ENCODE measurements at regions not wholly inside any gene's neighbourhood (a gene's known extent, or its start where the extent isn't known, plus 50 kb on each side); places are given as distances from the start of the nearest gene placed in this dataset.
A peak's percentile ranks its signal among the peaks of the same experiment; 100 is the strongest.
"Not testable (repeated sequence)": the region's sequence is repeated elsewhere in the genome, so short reads cannot be mapped to it uniquely, and the experiment has no call there.

DNA sequence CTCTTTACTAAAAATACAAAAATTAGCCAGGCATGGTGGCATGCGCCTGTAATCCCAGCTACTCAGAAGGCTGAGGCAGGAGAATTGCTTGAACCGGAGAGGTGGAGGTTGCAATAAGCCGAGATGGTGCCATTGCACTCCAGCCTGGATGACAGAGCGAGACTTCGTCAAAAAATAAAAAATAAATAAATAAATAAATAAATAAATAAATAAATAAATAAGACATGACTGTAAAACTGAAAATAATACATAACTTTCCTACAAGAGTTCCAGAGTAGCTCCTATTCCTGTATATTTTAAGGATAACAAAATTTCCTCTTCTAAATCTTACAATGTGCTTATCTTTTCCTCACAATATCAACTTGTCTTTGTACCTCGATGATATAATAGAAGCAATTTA, 549.4 kb downstream of the TRAM1L1 start:
- DNase-seq = not testable (repeated sequence)

DNA sequence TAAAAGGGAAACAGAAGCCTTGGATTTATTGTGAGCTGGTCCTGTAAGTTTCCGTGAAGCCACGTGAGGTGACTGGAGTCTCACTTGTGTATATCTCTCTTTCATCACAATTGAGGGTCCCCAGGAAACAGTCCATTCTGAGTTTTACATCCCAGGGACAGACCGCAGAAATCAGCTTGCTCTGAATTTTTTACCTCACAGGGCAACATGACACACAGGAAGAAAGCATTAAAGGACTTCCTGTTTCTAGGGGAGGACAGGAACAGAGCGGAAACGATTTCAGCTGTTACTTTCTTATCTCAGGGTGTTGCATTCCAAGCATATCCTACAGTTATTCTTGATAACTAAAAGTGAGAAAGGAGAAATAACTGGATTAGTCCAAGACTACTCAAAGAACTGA, 553.5 kb downstream of the TRAM1L1 start:
- DNase-seq = no peak

DNA sequence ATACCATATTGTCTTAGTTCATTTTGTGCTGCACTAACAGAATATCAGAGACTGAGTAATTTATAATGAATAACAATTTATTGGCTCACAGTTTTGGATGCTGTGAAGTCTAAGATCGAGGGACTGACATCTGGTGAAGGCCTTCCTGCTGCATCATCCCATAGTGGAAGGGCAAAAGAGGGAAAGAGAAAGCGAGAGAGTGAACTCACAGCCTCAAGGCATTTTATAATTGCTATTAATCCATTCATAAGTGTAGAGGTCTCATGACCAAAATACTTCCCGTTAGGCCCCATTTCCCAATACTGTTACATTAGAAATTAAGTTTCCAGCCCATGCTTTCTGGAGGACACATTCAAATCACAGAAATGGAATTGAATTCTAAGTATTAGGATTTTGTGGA, 554.4 kb downstream of the TRAM1L1 start:
- DNase-seq = no peak

DNA sequence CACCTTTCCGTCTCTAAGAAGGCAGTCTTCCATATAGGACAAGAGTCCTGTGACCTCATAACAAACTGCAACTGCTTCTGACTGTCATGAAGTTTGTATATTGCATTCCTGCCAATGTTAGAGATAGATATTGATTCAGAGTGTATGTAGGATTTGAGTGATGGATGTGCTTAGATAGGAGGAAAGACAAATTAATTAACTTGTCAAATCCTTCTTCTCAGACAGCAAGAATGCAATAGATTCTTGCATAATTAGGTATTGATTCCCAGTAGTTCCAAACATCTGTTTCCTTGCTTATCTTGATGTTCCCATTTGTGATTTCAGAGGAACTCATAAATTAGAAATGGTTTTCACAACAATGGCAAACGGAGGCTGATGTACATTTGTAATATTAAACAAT, 555.3 kb downstream of the TRAM1L1 start:
- DNase-seq = no peak

DNA sequence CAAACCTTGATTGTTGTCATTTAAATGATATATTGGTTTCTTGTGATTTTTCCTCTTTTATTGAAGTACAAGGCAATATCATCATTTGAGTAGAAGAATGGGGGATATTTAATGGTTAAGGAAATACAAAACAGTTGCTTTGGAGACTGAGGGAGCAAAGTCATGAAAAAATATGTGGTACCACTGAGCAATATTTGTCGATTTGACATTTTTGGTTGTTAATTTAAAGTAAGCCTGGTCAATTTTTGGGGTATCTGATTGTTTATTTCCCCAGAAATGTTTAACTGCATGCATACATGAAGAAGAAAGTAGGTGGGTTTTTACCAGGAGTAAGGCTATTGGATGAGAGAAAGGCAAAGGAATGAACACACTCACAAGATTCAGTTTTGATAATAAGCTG, 556.2 kb downstream of the TRAM1L1 start:
- no peak for DNase-seq

DNA sequence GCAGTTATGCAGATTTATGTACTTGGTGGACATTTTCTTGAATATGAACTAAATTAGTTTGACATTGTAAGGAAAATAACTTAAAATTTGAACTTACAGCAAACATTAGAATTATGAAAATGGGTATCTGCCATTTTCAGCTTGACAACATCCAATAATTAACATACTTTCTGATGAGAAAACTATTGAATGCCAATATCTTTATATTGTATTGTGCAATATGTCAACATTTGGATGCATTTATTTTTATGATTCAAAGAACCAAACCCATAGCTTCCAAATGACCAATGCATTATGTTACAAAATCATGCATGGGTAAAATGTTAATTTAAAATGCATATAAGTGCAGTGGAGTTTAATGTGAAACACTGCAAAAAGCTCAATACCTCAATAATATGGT, 562.5 kb downstream of the TRAM1L1 start:
- no peak for DNase-seq

DNA sequence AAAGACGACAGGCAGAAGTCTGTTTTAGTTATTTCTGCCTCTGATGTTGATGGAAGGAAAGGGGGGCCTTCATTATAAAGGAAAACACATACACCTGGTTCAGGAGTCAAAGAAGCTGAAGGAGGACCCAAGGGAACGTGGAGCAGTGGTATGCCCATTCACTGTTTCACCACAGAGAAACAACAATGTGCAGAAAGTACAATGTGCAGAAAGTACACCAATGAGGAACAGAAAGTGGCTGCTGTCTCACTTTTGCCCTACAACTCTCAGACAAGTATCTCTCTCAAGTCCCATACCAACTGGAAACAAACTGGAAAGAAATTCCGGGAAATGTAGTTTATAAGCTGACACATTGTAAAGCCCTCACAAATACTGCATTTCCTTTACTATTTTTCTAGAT, 564.5 kb downstream of the TRAM1L1 start:
- no peak for DNase-seq

DNA sequence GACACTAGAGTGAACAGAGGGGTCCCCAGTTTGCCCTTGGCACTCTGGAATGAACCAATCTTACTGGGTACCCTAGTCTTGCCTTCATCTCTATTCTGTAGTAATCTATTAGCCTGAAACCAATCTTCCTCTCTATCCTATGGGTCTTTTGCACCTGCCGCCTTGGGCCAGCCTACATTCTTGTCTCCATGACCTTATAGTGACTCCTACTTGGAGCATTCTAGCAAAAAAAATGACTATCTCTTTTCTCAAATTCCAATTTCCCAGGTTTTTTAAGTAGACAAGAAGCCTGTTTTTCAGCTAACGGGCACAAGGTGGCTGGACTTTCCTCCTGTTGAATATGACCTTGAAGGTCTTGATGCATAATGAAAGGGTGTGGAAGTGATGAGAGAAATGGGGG, 568.7 kb downstream of the TRAM1L1 start:
- DNase-seq = no peak

DNA sequence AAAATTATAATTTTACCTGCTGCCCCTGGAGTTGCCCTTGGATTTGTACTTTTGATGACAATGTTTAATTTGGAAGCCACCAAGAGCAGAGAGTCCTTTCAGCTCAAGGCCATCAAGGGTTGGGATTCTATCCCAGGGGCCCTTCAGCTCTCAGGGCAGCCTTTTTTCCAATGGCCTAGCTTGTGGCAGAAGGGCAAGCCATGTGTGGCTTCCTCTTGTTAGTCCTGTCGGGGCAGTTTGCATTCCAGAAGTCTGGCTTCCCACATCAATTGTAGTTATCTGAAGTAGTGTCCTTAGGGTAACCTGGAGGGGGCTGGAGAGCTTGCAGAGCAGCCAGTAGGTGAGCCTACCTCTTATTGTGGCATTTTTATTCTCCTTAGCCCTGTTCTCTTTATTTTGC, 569.4 kb downstream of the TRAM1L1 start:
- no peak for DNase-seq

DNA sequence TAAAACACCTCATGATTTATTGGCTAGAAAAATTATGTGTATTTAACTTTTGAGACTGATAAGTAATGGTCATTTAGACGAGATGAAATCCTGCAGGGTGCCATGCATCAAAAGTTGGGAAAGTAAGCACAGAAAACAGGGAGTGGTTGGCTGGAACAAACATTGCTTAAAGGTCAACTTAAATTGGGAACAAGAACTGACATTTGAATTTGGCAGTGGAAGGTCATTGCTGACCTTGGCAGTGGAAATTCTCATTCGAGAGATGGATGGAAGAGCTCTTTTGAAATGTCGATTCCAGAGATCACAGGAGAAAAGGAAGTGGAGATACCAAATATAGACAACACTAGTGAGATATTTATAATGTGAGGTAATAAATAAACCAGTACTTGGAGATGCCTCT, 572.8 kb downstream of the TRAM1L1 start:
- DNase-seq = no peak

DNA sequence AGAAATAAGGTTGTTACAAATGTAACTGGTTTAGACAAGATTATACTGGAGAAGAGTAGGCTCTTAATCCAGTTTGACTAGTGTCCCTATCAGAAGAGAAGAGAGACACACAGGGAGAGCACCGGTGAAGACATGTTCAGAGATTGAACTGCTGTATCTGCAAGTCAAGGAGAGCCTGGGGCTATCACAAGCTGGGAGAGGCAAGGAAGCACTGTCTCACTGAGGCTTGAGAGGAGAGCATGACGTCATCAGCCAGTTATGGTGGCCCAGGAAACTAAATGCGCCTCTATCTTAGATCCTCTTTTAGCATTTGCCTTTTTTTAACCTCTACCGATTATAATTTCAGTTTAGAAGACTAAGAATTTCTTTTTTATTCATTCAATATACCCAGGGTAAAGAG, 583.4 kb downstream of the TRAM1L1 start:
- no peak for DNase-seq

DNA sequence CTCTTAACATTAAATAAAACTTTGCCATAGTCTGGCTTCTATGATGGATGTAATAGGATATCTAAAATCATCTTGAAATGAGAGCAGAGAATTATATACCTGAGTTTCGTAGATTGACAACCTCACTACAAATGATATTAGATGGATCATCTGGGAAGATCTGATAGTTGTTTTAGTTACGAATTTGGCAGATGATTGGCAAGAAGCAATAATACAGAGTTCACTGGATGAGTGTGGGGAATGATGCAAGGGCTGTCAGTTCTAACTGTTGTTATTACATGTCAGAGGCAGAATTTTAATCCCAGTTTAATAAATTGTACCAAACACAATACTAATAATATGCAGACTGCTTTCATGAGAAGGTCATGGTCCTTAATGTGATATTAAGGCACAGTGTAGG, 585.2 kb downstream of the TRAM1L1 start:
- no peak for DNase-seq

DNA sequence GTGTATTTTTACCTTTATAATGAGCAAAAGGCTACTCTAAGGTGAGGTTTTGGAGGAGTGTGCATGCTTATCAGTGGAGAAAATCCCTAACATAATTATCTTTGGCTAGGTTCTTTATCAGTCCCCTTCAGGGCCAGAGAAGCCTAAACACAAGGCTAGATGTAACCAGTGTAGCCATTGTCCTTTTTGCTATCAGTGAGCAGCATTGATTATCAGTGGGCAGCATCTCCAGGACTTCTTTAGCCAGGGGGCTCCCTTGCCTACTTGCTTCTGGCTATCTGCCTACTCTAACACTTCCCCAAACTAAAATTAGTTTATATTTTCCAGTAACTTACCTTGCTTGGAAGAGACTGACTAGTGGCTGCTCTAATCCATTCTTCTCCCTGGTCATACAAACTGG, 595.6 kb downstream of the TRAM1L1 start:
- DNase-seq = no peak

DNA sequence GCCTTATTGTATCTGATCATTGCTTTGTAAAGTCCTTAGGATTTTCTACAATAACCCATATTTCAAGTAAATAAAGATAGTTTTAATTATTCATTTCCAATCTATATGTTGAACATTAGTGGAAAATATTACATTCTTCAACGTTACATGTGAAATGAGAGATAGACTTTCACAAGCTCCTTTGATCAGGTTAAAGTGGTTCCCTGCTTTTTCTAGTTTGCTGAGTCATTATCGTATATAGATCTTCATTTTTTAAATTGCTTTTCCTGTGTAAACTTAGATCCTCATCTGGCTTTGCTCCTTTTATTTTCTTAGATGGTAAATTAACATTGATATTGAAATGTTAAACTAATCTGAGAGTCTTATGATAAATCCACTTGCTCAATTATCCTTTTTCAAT, 599.0 kb downstream of the TRAM1L1 start:
- no peak for DNase-seq

DNA sequence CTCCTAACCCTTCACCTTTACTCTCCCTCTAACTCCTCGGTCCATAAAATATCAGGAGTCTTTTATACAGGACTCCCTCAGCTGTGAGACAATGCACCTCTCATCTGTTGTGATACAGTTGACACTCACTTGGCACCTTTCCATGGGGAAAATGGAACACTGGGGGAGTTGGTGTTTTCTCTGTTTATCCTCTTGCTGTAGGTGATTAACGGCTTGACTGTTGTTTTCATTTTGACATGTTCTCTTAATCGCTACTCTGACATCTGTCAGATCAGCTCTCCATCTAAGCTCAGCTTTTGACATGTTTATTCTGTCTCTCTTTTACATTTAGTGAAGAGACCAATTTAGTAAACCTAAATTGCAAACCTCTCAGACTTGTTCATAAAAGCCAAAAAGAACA, 604.8 kb downstream of the TRAM1L1 start:
- DNase-seq = peak; percentile 76

DNA sequence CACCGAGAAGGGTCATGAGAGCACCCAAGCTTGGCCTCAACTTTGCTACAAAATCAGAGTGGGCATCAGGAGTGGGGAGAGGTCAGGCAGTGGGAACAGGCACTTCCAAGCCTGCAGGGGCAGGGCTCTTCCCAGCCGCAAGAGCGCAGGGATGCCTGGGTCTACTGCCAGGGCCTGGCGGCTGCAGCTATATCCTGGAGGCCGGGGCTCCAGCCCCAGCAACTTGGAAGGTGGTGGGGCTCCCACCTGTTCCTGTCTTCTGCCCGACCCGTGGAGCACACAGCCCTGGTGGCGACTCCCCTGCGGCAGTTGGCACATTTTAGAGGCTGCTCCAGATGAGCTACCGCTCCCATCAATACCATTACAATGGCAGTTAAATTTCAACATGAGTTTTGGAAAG, 607.0 kb downstream of the TRAM1L1 start:
- DNase-seq = no peak

DNA sequence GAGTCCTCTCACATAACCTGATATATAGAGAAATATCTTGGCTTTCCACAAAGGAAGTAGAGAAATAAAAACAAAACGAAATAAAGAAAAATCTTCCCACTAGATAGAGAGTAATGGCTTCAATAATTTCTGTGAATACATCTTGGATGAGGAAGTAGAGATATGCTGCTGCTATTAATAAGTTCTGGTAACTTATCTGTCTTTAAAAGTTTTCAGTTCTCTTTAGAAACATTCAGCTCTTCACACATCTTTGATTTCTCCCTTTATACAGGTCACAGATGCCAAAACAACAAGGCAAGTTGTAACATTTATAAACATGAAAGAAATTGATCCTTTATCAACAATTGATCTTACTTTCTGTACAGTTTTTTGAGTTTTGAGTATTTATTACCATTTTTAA, 615.8 kb downstream of the TRAM1L1 start:
- no peak for DNase-seq

DNA sequence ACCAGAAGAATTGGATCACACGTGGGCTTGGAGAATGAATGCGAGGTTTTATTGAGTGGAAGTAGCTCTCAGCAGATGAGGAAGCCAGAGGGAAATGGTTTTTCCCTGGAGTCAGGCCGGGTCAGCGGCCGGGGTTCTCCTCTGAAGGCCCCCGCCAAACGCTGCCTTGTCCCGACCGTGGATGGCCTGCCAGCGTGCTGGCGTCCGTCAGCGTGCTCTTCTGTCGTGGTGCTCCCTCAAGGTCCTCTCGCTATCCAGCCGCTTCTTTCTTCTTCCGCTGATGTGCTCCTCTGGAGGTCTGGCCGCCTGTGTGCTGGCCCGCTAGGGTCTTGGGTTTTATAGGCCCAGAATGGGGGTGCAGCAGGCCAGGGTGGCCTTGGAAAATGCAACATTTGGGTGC, 632.2 kb downstream of the TRAM1L1 start:
- DNase-seq = no peak

DNA sequence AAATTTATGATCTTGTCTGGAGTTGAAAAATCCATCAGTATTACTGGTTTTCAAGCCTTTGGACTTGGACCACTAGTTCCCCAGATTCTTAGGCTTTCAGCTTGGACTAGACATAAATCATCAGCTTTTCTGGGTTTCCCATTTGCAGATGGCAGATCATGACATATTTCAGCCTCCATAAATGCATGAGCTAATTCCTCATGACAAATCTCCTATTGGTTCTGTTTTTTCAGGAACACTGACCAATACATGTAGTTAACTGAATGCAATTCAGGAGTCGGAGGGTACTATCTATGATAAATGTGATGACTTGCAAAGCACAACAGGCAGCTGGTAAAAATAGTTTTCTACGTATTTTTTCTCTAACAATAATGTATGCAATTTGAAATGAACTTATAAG, 635.6 kb downstream of the TRAM1L1 start:
- DNase-seq = no peak

DNA sequence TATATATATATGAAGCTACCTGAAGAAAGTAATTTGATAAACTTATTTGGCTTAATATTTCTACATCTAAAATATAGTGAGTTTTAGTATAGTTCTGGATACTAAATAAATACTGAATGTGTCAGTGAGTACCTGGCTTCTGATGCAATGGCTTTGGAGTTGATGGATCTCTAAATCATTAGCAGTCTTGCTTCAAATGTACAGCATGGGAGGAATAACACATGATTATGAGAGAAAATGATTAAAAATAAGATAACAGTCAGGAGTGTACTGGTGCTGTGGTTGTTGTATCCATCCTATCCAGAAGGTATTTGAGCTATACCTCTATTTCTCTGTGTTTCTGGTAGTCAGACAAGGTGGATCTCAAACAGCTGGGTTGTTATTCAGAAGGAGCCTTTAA, 641.3 kb downstream of the TRAM1L1 start:
- no peak for DNase-seq

DNA sequence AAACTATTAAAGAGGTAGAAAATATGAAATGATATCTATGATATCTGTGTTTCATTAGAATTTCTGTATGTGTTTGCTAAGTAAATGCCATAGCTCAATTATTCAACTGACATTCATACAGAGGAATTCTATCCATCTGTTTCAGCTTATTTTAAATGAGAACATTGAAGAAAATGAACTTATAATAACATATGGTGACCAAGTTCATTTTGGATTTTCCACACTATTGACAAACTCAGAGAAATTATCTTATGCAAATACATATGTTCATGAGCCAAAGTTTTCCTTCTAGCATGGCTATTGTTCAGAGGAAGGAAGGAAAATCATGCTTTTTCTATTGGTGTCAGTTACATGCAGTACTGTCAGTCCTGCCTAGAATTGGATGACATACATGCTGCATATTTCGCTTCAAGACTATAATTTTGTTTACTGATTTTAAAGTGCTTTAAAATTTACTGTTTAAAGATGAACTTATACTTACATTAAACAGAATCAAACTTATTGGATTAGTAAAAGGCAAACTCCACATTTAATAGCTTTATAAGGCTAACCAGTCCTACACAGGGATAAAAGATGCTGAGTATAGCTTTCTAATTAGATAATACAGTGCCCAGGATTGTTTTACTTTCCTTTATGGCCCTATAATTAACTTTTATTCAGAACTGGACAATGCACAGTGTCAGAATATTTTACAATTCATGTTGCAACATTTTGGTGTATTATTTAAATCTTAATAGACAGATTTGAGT, 646.2 kb downstream of the TRAM1L1 start:
- no peak for DNase-seq

DNA sequence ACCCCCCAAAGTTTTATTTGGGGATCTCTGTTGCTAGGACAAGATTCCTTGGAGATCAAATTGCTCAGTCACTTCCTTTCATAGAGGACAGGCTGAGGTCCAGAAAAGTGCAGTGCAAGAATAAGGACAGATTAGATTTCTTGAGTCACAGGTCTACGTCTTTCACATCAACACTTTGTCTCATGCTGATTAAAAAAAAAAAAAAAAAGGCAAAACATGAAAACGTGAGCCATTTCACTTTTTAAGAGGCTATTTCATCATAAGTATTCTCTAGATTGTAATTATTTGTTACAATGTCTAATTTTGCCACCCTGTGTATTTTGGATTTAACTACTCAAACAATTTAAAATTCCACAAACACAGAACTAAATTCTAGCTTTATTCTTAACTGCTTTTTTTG, 647.0 kb downstream of the TRAM1L1 start:
- DNase-seq = no peak

DNA sequence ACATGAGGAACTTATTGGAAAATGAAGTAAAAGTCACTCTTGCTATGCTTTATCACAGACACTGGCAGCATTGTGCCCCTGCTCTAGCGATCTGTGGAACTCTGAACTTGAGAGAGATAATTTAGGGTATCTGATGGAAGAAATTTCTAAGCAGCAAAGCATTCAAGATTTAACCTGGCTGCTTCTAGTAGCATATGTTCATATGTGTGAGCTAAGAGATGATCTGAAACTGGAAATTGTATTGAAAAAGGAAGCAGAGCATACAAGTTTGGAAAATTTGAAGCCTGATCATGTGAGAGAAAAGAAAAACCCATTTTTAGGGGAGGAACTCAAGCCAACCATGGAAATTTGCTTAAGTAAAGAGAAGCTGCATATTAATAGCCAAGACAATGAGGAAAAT, 657.7 kb downstream of the TRAM1L1 start:
- no peak for DNase-seq

DNA sequence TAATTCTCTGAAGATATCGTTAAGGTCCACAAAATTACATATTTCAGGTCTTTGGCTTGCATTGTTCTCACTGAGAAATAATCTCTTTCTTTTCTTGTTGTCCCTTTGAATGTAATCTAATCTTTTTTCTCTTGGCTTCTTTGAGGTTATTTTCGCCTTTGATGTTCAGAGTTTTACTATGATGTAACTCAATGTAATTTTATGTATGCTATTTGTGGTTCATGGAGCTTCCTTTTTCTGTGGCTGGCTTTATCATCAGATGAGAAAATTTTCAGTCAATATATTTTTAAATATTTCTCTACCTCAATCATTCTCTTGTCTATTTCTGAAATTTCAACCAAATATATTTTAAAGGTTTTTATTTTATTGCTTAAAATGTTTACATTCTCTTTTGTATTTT, 672.2 kb downstream of the TRAM1L1 start:
- no peak for DNase-seq

DNA sequence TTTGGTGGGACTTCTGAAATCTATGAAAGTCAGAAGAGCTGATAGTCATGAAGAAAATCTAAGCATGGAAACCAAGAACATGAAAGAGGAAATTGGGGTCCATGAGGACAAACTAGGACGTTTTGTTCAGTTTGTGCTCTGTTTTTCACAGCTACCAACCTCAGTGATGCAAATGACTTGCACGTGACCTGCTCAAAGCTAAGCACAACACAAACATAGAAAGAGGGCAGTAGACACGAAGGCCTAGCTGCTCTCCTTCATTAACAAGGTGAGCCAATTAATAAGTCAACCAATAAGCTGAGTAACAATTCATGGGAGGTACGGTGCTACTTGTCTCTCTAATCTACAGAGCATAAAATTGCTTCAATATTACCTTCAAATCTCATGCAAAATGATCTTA, 684.1 kb downstream of the TRAM1L1 start:
- DNase-seq = no peak

DNA sequence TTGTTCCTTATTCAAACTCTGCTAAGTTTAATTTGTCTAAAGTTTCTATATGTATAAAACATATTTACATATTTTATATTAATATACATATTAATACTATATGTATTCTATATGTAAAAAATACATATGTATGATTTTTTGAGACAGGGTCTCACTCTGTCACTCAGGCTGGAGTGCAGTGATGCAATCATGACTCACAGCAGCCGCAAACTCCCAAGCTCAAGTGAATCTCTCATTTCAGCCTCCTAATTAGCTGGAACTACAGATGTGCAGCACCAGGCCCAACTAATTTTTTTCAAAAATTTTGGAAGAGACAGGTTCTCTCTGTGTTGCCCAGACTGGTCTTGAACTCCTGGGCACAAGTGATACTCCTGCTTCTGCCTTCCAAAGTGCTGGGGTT, 684.9 kb downstream of the TRAM1L1 start:
- no peak for DNase-seq

Data from NCI-H1105 (cell line).